Hematopoietic multipotent progenitor cell treated with erythropoietin and hydrocortisone succinate and interleukin-3 and kit ligand, for 6 days (in vitro differentiated cells): ENCODE measurements at regions not wholly inside any gene's neighbourhood (a gene's known extent, or its start where the extent isn't known, plus 50 kb on each side); places are given as distances from the start of the nearest gene placed in this dataset.
"Not testable (repeated sequence)": the region's sequence is repeated elsewhere in the genome, so short reads cannot be mapped to it uniquely, and the experiment has no call there.

Source experiments
- DNase-seq: peaks from one replicate; pipeline ENCODE4 v3.0.0-alpha.2; 2015

GRCh38 chr17:16888413-16889087 is 83.4 kb downstream of the TNFRSF13B start:
- no peak for DNase-seq

GRCh38 chr17:16887523-16888095 is 84.3 kb downstream of the TNFRSF13B start:
- no peak for DNase-seq

GRCh38 chr17:16886655-16887322 is 85.1 kb downstream of the TNFRSF13B start:
- DNase-seq = no peak

DNA sequence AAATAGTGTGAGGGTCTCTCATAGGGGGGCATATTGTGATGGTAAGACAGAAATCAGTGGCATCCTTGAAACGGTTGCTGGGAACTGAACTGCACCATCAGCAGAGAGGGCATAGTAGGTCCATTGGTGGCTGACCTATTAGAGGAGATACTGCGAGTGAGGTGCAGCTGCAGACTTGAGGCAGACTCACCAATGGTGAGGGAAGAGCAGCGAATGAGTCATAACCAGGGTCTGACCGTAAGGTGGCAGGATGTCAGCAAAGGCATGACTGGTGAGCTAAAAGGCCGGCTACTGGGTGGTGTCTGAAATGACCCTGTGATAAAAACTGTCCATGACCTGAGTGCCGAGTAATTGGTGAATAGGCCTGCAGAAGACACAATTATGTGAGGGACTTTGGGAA is 86.7 kb downstream of the TNFRSF13B start:
- DNase-seq = not testable (repeated sequence)

- DNase-seq = not testable (repeated sequence)
Measured at GRCh38 chr17:16882926-16883265, 89.0 kb downstream of the TNFRSF13B start.

- DNase-seq = no peak
Measured at GRCh38 chr17:16882243-16882925, 89.5 kb downstream of the TNFRSF13B start.

GRCh38 chr17:16881239-16881924 is 90.5 kb downstream of the TNFRSF13B start:
- DNase-seq = no peak

- DNase-seq = no peak
Measured at GRCh38 chr17:16880843-16881230, 91.1 kb downstream of the TNFRSF13B start.

DNA sequence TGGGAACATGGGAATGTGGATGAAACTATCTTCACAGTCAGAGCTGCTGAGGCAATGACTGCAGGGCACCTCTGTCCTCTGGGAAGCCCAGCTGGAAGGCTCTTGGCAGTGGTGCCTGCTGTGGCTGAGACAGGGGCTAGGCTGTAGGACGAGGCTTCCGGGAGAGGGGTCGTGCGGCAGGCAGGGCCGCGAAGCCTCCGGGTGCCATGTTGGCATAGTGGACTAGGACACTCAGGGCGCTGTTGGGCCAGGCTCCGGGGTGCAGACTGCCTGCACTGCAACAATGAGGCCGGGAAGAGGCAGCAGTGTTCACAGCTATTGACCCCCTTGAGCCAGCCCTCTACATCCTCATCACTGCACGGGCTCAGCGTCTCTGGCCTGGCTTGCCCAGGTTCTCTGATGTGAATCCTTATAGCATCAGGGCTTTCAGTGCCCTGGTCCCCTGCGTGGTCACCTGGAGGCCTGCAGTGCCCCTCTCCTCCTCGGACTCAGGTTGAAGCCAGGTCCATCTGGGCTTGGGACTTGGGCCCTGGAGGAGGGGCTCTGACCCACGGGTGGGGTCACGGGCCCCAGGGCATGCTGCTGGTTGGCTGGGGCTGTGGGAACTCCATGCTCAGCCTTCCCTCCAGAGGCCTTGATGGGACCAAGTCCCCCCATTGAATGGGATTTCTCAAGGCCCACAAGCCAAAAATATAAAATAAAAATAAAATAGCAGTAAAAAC is 91.6 kb downstream of the TNFRSF13B start:
- DNase-seq = no peak

- DNase-seq = no peak
Measured at GRCh38 chr17:16879686-16880085, 92.2 kb downstream of the TNFRSF13B start.

DNA sequence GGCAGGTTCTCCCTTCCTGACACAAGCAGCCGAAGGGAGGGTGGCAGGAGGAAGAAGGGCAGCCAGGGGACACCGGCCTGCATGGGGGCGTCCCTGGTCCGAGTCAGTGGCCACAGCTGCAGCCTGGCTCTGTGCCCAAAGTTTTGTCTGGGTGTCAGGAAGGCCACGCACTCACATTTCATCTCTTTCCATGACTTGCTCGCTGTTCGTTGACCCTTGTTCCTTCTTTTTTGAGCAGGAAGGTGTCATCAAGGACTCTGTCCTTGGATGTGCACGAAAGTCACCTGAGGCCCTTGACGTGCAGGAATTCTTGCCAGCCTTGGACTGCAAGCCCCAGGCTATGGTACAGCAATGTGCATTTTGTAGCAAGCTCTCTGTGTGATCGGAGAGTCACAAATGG is 93.3 kb downstream of the TNFRSF13B start:
- DNase-seq = no peak

DNA sequence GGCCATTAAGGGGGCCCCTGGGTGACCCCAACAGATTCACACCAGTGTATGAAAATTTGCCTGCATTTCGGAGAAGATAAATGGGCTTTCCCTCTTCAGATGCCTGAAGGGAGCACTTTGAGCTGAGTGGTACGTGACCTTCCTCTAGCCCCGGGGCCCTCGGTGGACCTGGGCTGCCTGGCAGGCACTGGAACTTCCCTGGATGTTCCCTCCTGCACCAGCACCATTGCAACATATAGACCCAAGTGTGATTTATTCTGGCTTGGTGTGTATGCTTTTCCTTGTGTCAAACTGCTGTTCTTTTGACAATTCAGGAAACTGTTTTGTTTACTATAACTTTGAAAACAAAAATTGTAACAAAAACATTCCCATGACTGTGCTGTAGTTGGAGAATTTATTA is 93.8 kb downstream of the TNFRSF13B start:
- no peak for DNase-seq

DNA sequence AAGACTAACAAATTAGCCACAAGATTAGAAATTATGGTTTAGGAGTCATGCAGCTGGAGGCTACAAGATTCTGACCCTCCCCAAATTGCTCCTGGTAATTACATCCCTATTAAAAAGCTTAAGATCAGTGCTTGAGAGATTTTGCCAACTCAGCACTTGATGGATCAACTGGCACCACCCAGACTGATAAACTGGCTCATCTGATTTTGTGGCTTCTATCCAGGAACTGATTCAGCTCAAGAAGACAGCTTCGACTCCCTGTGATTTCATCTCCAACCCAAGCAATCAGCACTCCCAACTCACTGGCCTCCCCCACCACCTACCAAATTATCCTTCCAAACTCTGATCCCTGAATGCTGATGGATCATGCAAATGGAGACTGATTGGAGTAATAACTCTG is 94.8 kb downstream of the TNFRSF13B start:
- no peak for DNase-seq

DNA sequence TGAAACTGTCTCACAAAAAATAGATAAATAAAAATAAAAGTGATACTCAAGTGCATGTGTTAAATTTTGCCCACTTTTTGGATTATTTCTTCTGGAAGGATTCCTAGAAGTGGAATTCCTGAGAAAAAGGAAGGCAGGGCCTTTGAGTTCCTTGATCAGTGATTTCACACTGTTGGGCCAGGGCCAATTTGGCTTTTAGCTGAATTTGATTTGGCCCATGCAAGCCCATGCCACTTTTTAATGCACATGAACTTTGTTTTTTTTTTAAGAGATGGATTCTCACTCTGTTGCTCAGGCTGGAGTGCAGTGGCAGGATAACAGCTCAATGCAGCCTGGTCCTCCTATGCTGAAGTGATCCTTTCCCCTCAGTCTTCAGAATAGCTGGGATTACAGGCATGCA is 96.3 kb downstream of the TNFRSF13B start:
- no peak for DNase-seq

GRCh38 chr17:16874216-16874615 is 97.7 kb downstream of the TNFRSF13B start:
- not testable (repeated sequence) for DNase-seq

GRCh38 chr17:16873174-16874035 is 98.5 kb downstream of the TNFRSF13B start:
- DNase-seq = peak; percentile 72

DNA sequence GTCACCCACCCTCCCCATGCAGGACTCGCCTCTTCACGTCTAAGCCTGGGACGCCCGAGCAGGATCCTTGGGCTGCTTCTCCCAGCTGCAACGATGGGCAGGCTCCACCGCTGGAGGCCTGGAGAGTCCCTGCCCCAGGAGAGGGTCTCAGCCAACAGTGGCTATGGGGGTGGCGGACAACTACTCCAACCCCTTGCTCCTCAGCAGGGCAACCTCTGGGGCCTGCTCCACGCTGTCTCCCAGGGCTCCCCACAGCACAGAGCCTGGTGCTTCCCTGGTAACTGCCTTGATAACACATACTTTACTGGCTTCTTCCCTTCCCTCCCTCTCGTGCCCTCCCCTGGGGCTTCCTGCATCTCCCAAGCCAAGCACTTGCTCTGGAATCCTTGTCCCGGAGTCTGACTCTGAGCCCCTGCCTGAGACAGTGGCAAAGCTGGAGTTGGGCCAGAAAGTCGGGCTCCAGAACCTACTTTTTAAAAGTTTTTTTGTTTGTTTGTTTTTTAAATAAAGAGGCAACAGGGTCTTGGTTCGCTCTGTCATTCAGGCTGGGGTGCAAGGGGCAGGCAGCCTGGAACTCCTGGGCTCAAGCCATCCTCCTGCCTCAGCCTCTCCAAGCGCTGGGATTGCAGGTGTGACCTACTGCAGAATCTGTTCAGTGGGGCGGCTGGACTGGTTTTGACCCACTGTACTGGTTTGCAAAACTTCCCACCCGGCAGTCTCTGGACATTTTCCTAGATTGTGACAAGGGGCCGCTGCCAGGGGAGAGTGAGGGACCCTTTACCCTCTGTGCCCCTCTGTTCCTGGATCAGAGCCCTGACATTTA is 99.4 kb downstream of the TNFRSF13B start:
- DNase-seq = no peak

DNA sequence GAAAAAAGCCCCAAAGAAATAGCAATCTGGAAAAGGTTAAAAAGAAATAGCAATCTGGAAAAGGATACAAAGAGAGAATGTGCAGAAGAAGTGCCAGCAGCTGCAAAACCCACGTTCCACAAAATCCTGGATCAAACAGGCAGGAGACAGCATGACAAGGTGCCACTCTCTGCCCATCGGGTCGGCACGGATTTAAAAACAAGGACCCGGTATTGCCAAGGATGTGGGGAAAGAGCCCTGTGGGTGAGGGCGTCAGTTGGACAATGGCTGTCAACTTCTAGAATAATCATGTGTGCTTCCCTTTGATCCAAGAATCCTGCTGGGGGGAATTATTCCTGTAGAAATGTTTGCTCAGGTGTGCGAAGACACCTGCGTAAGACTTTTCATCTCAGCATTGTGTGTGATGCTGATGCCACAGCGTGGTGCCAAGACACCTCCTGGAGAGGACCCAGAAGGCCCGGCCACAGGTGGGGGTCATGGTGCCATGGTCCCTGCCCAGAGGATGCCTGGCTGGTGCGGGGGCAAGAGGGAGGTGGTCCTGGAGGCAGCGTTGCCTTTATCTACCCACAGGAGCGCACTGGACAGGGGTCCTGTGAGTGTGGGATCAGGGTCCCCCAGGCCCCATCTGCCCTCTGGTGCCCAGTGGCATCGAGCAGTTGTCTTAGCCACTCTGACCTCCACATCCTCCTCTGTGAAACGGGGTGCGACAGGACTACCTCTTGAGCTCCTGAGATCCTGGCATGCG is 100.3 kb downstream of the TNFRSF13B start:
- DNase-seq = not testable (repeated sequence)

DNA sequence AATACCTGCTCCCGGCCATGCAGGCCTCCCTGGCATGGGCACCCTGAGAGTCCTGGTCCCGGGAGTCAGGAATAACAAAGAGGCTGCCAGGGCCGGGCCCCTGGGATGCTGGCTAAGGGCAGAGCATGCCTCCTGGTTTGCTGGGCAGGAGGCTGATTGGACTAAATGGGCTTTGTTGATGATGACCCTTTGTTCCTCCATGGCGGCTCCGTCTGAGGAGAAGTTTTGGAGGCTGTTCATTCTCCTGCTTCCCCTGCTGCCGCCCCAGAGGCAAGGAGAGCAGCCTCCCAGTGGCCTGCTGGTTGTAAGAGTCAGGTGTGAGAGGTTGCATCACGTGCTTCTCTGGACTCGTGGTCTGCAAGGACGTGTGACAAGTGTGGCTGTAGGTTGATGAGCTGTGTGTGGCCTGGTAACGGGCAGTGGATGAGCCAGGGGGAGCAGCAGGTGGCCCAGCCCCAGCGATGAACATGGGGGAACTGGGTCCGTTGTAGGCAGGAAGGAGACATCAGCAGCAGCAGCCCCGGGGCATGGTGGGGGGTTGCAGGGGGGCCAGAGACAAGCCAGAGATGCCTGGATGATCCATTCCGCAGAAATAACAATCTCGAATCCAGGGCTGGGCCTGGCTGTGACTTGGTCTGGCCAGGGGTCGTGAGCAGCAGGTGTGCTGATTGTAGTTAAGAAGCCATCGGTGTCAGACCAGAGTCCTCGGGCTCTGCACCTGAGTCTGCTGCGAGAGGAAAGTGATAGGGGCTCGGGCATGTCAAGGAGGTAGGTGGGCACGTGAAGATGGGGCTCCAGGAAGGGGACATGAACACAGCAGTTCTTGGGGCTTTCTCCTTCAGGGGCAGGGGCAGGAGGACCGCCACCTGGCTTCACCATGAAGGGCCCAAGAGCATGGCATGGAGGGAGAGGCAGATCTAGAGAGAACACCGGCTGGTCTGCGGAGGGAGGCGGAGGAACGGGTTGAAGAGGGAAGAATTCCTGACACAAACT is 101.4 kb downstream of the TNFRSF13B start:
- no peak for DNase-seq
